Endothelial cell (in vitro differentiated cells): ENCODE measurements at regions not wholly inside any gene's neighbourhood (a gene's known extent, or its start where the extent isn't known, plus 50 kb on each side); places are given as distances from the start of the nearest gene placed in this dataset.
"Not testable (repeated sequence)": the region's sequence is repeated elsewhere in the genome, so short reads cannot be mapped to it uniquely, and the experiment has no call there.

Experiments
- DNase-seq: peaks from one replicate; pipeline ENCODE4 v3.0.0; 2021; ENCODE audit warnings: low spot score
- H3K27ac Mint-ChIP-seq: one replicate; pipeline ENCODE4 v1.8.0; 2021; ENCODE audit warnings: mixed read lengths, inconsistent platforms; ENCODE audit not compliant: unreplicated experiment
- H3K27me3 Mint-ChIP-seq: one replicate; pipeline ENCODE4 v1.8.0; 2021; ENCODE audit warnings: mild to moderate bottlenecking, moderate library complexity, mixed read lengths, inconsistent platforms; ENCODE audit not compliant: unreplicated experiment
- H3K36me3 Mint-ChIP-seq: one replicate; pipeline ENCODE4 v1.8.0; 2021; ENCODE audit warnings: mild to moderate bottlenecking, low read depth, mixed read lengths, inconsistent platforms; ENCODE audit not compliant: unreplicated experiment
- H3K4me1 Mint-ChIP-seq: one replicate; pipeline ENCODE4 v1.8.0; 2021; ENCODE audit warnings: mild to moderate bottlenecking, mixed read lengths, inconsistent platforms; ENCODE audit not compliant: unreplicated experiment
- H3K4me3 Mint-ChIP-seq: one replicate; pipeline ENCODE4 v1.8.0; 2021; ENCODE audit warnings: mild to moderate bottlenecking, mixed read lengths, inconsistent platforms; ENCODE audit not compliant: unreplicated experiment
- H3K9me3 Mint-ChIP-seq: one replicate; pipeline ENCODE4 v1.8.0; 2021; ENCODE audit warnings: mixed read lengths, inconsistent platforms; ENCODE audit not compliant: unreplicated experiment
- TF ChIP-seq, protein P1 (sequence below): fragments of 200-600 bp; sonication (generic); IDR thresholded peaks from one replicate; pipeline ENCODE4 v1.5.0; 2021; ENCODE audit warnings: antibody characterized with exemption; ENCODE audit not compliant: unreplicated experiment

DNA sequence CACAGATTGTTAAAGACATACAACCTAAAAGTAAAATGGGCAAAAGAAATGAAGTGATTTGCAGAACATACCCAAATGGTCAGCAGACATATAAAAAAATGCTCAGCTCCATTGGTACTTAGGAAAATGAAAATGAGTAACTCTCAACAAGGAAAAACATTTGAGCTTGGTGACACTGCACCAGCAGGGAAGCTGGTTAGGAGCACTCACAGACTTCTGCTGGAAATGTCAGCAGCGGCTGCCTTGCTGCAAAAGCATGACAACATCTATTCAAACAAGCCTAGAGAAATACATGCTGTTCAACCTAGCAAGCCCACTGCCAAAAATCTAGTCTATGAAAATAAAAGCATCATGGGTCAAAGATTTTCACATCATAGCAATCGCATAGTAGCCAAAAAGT, 99.0 kb upstream of the FOXQ1 start:
- no peak for DNase-seq
- H3K9me3 Mint-ChIP-seq: no peaks in the 10 kb centered on the region
- no peak overlapping the region for H3K27ac Mint-ChIP-seq
- TF ChIP-seq, protein P1, sequence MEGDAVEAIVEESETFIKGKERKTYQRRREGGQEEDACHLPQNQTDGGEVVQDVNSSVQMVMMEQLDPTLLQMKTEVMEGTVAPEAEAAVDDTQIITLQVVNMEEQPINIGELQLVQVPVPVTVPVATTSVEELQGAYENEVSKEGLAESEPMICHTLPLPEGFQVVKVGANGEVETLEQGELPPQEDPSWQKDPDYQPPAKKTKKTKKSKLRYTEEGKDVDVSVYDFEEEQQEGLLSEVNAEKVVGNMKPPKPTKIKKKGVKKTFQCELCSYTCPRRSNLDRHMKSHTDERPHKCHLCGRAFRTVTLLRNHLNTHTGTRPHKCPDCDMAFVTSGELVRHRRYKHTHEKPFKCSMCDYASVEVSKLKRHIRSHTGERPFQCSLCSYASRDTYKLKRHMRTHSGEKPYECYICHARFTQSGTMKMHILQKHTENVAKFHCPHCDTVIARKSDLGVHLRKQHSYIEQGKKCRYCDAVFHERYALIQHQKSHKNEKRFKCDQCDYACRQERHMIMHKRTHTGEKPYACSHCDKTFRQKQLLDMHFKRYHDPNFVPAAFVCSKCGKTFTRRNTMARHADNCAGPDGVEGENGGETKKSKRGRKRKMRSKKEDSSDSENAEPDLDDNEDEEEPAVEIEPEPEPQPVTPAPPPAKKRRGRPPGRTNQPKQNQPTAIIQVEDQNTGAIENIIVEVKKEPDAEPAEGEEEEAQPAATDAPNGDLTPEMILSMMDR: no peak
- no peaks in the 10 kb centered on the region for H3K27me3 Mint-ChIP-seq
- no peak overlapping the region for H3K4me3 Mint-ChIP-seq
- H3K4me1 Mint-ChIP-seq: peaks cover 7% of the 10 kb centered on the region
- no peaks in the 10 kb centered on the region for H3K36me3 Mint-ChIP-seq

DNA sequence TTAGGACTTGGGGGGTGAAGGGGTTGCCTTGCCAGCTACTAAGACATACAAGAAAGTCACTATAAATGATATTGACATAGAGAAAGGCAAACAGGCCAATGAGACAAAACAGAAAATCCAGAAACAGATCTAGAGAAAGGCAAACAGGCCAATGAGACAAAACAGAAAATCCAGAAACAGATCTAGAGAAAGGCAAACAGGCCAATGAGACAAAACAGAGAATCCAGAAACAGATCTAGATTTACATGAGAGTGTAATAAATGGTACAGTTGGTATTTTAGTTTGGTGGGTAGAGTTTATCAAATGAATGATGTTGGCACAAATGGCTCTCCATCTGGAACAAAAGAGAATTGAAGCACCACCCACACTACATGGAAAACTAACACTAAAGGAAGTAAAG, 99.8 kb upstream of the FOXQ1 start:
- not testable (repeated sequence) for H3K4me3 Mint-ChIP-seq, H3K36me3 Mint-ChIP-seq, H3K9me3 Mint-ChIP-seq, H3K27me3 Mint-ChIP-seq, H3K27ac Mint-ChIP-seq, DNase-seq, H3K4me1 Mint-ChIP-seq

DNA sequence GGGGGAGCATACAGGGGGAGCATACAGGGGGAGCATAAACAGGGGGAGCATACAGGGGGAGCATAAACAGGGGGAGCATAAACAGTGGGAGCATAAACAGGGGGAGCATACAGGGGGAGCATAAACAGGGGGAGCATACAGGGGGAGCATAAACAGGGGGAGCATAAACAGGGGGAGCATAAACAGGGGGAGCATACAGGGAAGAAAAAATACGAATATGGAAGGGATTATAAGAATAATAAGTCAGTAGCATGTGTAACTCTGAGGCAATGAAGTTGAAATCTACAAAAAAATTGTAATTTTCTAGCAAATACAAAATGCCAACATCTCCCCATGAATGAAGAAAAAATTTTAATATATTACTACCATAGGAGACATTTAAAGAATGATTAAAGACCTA, 101.3 kb upstream of the FOXQ1 start:
- H3K36me3 Mint-ChIP-seq, H3K27ac Mint-ChIP-seq, H3K9me3 Mint-ChIP-seq, H3K4me3 Mint-ChIP-seq, H3K27me3 Mint-ChIP-seq, DNase-seq: not testable (repeated sequence)
- H3K4me1 Mint-ChIP-seq: peaks cover 10% of the 10 kb centered on the region

DNA sequence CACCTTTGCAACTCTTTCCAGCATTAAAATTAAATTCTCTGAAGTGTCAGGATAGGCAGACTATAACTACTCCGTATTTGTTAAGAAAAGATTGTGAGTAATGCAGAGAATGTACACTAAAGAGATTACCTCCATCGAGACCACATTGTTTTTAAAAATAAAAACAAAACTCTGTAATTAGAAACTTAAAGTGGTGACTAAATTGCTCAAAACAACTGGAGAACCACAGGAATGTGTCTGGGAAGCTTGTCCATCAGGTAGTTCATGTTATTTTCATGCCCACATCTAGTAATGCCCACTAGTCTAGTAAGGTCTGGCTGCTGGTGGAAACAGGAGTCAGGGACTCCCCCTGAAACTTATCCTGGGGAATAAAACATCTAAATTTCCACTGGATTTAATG, 103.0 kb upstream of the FOXQ1 start:
- no peak overlapping the region for H3K4me3 Mint-ChIP-seq
- no peak overlapping the region for H3K27ac Mint-ChIP-seq
- TF ChIP-seq, protein P1: no peak

DNA sequence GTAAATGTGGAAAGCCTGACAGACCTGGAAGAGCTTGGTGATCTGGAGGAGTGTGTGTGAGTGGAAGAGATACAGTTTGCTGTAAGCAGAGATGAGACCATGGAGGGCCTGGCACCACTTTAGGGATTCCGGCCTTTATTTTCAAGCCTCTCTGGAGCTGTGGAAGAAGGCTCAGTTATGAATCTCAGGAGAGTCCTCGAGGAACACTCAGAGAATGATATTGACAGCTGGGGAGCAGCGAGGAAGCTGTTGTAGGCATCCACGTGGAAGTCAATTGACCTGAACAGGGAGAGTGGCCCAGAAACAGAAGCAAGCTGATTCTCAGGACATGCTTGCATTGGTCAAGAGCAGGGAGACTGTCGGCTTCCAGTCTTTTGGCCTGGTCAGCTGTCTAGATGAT, 108.4 kb upstream of the FOXQ1 start:
- no peaks in the 10 kb centered on the region for H3K9me3 Mint-ChIP-seq
- no peak for DNase-seq
- H3K4me1 Mint-ChIP-seq: peaks cover 10% of the 10 kb centered on the region
- H3K36me3 Mint-ChIP-seq: no peaks in the 10 kb centered on the region
- no peak overlapping the region for H3K27ac Mint-ChIP-seq
- TF ChIP-seq, protein P1: no peak
- no peak overlapping the region for H3K4me3 Mint-ChIP-seq
- H3K27me3 Mint-ChIP-seq: peaks cover 5% of the 10 kb centered on the region

More for the DNA sequence above, 103.0 kb upstream of the FOXQ1 start:
- H3K9me3 Mint-ChIP-seq: no peaks in the 10 kb centered on the region
- no peak for DNase-seq
- no peaks in the 10 kb centered on the region for H3K36me3 Mint-ChIP-seq
- H3K4me1 Mint-ChIP-seq: peaks cover 10% of the 10 kb centered on the region
- H3K27me3 Mint-ChIP-seq: peaks cover 3% of the 10 kb centered on the region

DNA sequence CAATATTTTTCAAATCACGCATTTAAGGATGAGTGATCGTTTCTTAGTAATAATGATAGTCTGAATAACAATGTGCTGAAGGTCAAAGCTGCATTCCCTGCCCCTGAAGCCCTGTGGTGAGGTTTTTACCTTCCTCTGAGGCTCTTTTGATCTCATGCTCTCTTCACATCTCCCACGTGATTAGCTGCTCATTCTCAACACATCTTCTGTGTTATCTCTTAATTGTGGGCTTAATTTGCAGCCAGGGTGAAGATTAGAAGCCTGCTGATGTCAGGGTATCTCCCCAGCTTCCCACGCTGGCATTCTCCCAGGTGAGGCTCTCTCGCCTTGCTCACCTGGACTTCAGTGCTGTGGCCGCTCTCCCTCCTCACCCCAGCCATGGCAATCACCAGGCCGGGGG, 109.7 kb upstream of the FOXQ1 start:
- Mint-ChIP-seq H3K27ac (no peak overlapping the region), H3K27me3 (peaks cover 5% of the 10 kb centered on the region), H3K4me1 (peaks cover 10% of the 10 kb centered on the region), H3K9me3 (no peaks in the 10 kb centered on the region), H3K36me3 (no peaks in the 10 kb centered on the region), H3K4me3 (no peak overlapping the region)
- no peak for DNase-seq
- TF ChIP-seq, protein P1: no peak
